T-cell (primary cell): ENCODE measurements at regions not wholly inside any gene's neighbourhood (a gene's known extent, or its start where the extent isn't known, plus 50 kb on each side); places are given as distances from the start of the nearest gene placed in this dataset.

Experiments
- ATAC-seq, 4 experiments: fragments of 200-7000 bp in 3 of 4; fragments of 150-1000 bp in 1 of 4; cut with Tn5 transposase; replicated peaks in 1 of 4; 1 replicate in 3 of 4; 2 replicates in 1 of 4; pipeline ENCODE4 v1.10.0; 2021; ENCODE audit warnings: moderate library complexity in 3 of 4, mild to moderate bottlenecking in 2 of 4, moderate number of reproducible peaks in 1 of 4
- CTCF ChIA-PET, 2 donors: fragments of 300-600 bp; sonication (Branson Sonifier 250); formaldehyde crosslinking; loops; one replicate each; lab custom pipeline; 2022; ENCODE audit warnings: antibody characterized with exemption in 2 of 2; lab: Charles Lee
- POLR2A ChIA-PET, 2 donors: fragments of 300-600 bp; sonication (Branson Sonifier 250); formaldehyde crosslinking; loops; one replicate each; lab custom pipeline; 2022; ENCODE audit warnings: antibody characterized with exemption in 2 of 2; lab: Charles Lee
- DNase-seq, 35 experiments: peaks; one replicate each; pipeline versions ENCODE4 v3.0.0 to v3.0.0-alpha.2; 2013 to 2023
- H3K27ac ChIP-seq: one replicate; pipeline ENCODE4 v1.5.1; 2013; ENCODE audit warnings: low read length
- H3K27me3 ChIP-seq, 2 experiments: replicated peaks in 1 of 2; 1 replicate in 1 of 2; 2 replicates in 1 of 2; pipeline versions ENCODE4 v1.6.1 to v1.7.0; 2013; ENCODE audit warnings: low read length in 1 of 2, mixed read lengths in 1 of 2; ENCODE audit not compliant: control insufficient read depth in 2 of 2, insufficient read depth in 2 of 2; ENCODE audit errors: extremely low read depth in 1 of 2
- H3K36me3 ChIP-seq, 2 donors: 1 replicate in 1 of 2; 2 replicates in 1 of 2; pipeline versions ENCODE4 v1.6.1 to v1.7.0; 2013; ENCODE audit warnings: low read length in 1 of 2; ENCODE audit not compliant: control insufficient read depth in 2 of 2, insufficient read depth in 1 of 2; ENCODE audit errors: extremely low read depth in 1 of 2
- H3K4me1 ChIP-seq, 2 experiments: 1 replicate in 1 of 2; 2 replicates in 1 of 2; pipeline versions ENCODE4 v1.6.1 to v1.7.0; 2013; ENCODE audit warnings: low read length in 2 of 2, mixed read lengths in 1 of 2; ENCODE audit not compliant: insufficient read depth in 2 of 2, control insufficient read depth in 1 of 2; ENCODE audit errors: extremely low read depth in 1 of 2
- H3K4me3 ChIP-seq, 2 donors: 1 replicate in 1 of 2; 2 replicates in 1 of 2; pipeline versions ENCODE4 v1.5.1 to v1.7.0; 2013; ENCODE audit warnings: mild to moderate bottlenecking in 2 of 2, low read length in 1 of 2, moderate library complexity in 1 of 2; ENCODE audit not compliant: control insufficient read depth in 1 of 2; ENCODE audit errors: extremely low read depth in 1 of 2
- H3K9me3 ChIP-seq: 2 replicates; pipeline ENCODE4 v1.7.0; 2013
- H3K27ac Mint-ChIP-seq, 2 donors: one replicate each; pipeline ENCODE4 v1.8.0; 2020 to 2021; ENCODE audit warnings: mild to moderate bottlenecking in 2 of 2, mixed read lengths in 2 of 2
- H3K27me3 Mint-ChIP-seq, 2 donors: one replicate each; pipeline ENCODE4 v1.8.0; 2021 to 2022; ENCODE audit warnings: mixed read lengths in 2 of 2
- H3K36me3 Mint-ChIP-seq: one replicate; pipeline ENCODE4 v1.8.0; 2021; ENCODE audit warnings: mixed read lengths
- H3K4me1 Mint-ChIP-seq, 3 donors: one replicate each; pipeline ENCODE4 v1.8.0; 2020 to 2022; ENCODE audit warnings: mixed read lengths in 3 of 3, mild to moderate bottlenecking in 1 of 3
- H3K4me3 Mint-ChIP-seq, 3 donors: one replicate each; pipeline ENCODE4 v1.8.0; 2020 to 2022; ENCODE audit warnings: mild to moderate bottlenecking in 3 of 3, mixed read lengths in 3 of 3, moderate library complexity in 3 of 3
- H3K9me3 Mint-ChIP-seq, 3 donors: one replicate each; pipeline ENCODE4 v1.8.0; 2020 to 2022; ENCODE audit warnings: mixed read lengths in 3 of 3
- WGBS: methylation state at CpG from one replicate; pipeline ENCODE4 v1.1.5; 2013; ENCODE audit warnings: missing lambda C conversion rate; ENCODE audit not compliant: insufficient coverage; 5-methylcytosine and 5-hydroxymethylcytosine counted together

GRCh38 chr6:170019818-170020583 lies 268.6 kb downstream of the ERMARD start:
- peaks cover 0 to 42% of the 10 kb centered on the region in 2 experiments for H3K27me3 ChIP-seq
- Mint-ChIP-seq H3K9me3 (no peaks in the 10 kb centered on the region), H3K4me3 (no peak overlapping the region), H3K4me1 (no peaks in the 10 kb centered on the region), H3K27ac (no peak overlapping the region), H3K36me3 (no peaks in the 10 kb centered on the region), H3K27me3 (peaks cover 25 to 33% of the 10 kb centered on the region in 2 donors)
- H3K36me3 ChIP-seq = no peaks in the 10 kb centered on the region
- 92% methylated on average over 15 of the region's 20 CpGs for WGBS
- no peak for ATAC-seq
- ChIA-PET POLR2A (no interaction called here), CTCF (no interaction called here)
- H3K4me3 ChIP-seq = no peak overlapping the region
- no peaks in the 10 kb centered on the region for H3K9me3 ChIP-seq
- no peak overlapping the region for H3K27ac ChIP-seq
- DNase-seq = peak in 1 of 35 experiments; percentile 19
- peaks cover 0 to 7% of the 10 kb centered on the region in 2 experiments for H3K4me1 ChIP-seq

GRCh38 chr6:170018936-170019817 lies 267.8 kb downstream of the ERMARD start:
- Histone ChIP-seq H3K4me3 (no peak overlapping the region), H3K27me3 (peaks cover 4 to 42% of the 10 kb centered on the region in 2 experiments), H3K4me1 (peaks cover 0 to 7% of the 10 kb centered on the region in 2 experiments), H3K9me3 (no peaks in the 10 kb centered on the region), H3K27ac (no peak overlapping the region), H3K36me3 (no peaks in the 10 kb centered on the region)
- WGBS = 78% methylated on average over 15 of the region's 19 CpGs
- ATAC-seq (no peak), DNase-seq (no peak)
- Mint-ChIP-seq H3K27me3 (peaks cover 23 to 37% of the 10 kb centered on the region in 2 donors), H3K9me3 (no peaks in the 10 kb centered on the region), H3K4me3 (no peak overlapping the region), H3K27ac (no peak overlapping the region), H3K36me3 (no peaks in the 10 kb centered on the region), H3K4me1 (no peaks in the 10 kb centered on the region)
- ChIA-PET POLR2A (no interaction called here), CTCF (no interaction called here)

GRCh38 chr6:170018422-170018935 lies 267.1 kb downstream of the ERMARD start:
- DNase-seq (no peak), ATAC-seq (no peak)
- Mint-ChIP-seq H3K27ac (no peak overlapping the region), H3K4me1 (no peaks in the 10 kb centered on the region), H3K27me3 (peaks cover 23 to 37% of the 10 kb centered on the region in 2 donors), H3K4me3 (no peak overlapping the region), H3K36me3 (no peaks in the 10 kb centered on the region), H3K9me3 (no peaks in the 10 kb centered on the region)
- ChIA-PET POLR2A (no interaction called here), CTCF (no interaction called here)
- H3K4me1 ChIP-seq = peaks cover 0 to 4% of the 10 kb centered on the region in 2 experiments
- 82% methylated on average over 10 of the region's 12 CpGs for WGBS
- no peaks in the 10 kb centered on the region for H3K9me3 ChIP-seq
- H3K27ac ChIP-seq = no peak overlapping the region
- peaks cover 7 to 37% of the 10 kb centered on the region in 2 experiments for H3K27me3 ChIP-seq
- no peak overlapping the region for H3K4me3 ChIP-seq
- H3K36me3 ChIP-seq = no peaks in the 10 kb centered on the region

- Histone ChIP-seq H3K4me3 (no peak overlapping the region), H3K27me3 (peaks cover 7 to 31% of the 10 kb centered on the region in 2 experiments), H3K9me3 (no peaks in the 10 kb centered on the region), H3K27ac (no peak overlapping the region), H3K36me3 (no peaks in the 10 kb centered on the region), H3K4me1 (peaks cover 0 to 4% of the 10 kb centered on the region in 2 experiments)
- Mint-ChIP-seq H3K36me3 (no peaks in the 10 kb centered on the region), H3K27ac (no peak overlapping the region), H3K9me3 (no peaks in the 10 kb centered on the region), H3K4me3 (no peak overlapping the region), H3K4me1 (no peaks in the 10 kb centered on the region), H3K27me3 (peaks cover 24 to 41% of the 10 kb centered on the region in 2 donors)
- 63% methylated on average over 7 of the region's 11 CpGs for WGBS
- ChIA-PET CTCF (no interaction called here), POLR2A (no interaction called here)
- no peak for ATAC-seq
- no peak for DNase-seq
Measured at GRCh38 chr6:170017603-170018320, 266.3 kb downstream of the ERMARD start.

- Histone ChIP-seq H3K36me3 (no peaks in the 10 kb centered on the region), H3K27me3 (peaks cover 7 to 14% of the 10 kb centered on the region in 2 experiments), H3K4me3 (no peak overlapping the region), H3K4me1 (no peaks in the 10 kb centered on the region), H3K27ac (no peak overlapping the region), H3K9me3 (no peaks in the 10 kb centered on the region)
- 60% methylated on average over 1 of the region's 2 CpGs for WGBS
- CTCF ChIA-PET = no interaction called here
- POLR2A ChIA-PET = interaction anchor here in 1 of 2 donors (0.6 kb wide), 1 partner anchor 289 kb away, joined by 3 read pairs; no protein-coding TSS in a partner anchor
- no peak overlapping the region for H3K27ac Mint-ChIP-seq
- no peak for DNase-seq
- no peaks in the 10 kb centered on the region for H3K4me1 Mint-ChIP-seq
- H3K36me3 Mint-ChIP-seq = no peaks in the 10 kb centered on the region
- no peak overlapping the region for H3K4me3 Mint-ChIP-seq
- no peaks in the 10 kb centered on the region for H3K9me3 Mint-ChIP-seq
- H3K27me3 Mint-ChIP-seq = peaks cover 27 to 35% of the 10 kb centered on the region in 2 donors
- no peak for ATAC-seq
Measured at GRCh38 chr6:170013815-170014214, 262.4 kb downstream of the ERMARD start.

- no peak for ATAC-seq
- 86% methylated on average over 2 of the region's 2 CpGs for WGBS
- H3K36me3 ChIP-seq = no peaks in the 10 kb centered on the region
- CTCF ChIA-PET = no interaction called here
- Mint-ChIP-seq H3K4me3 (no peak overlapping the region), H3K9me3 (no peaks in the 10 kb centered on the region), H3K27me3 (peaks cover 19 to 27% of the 10 kb centered on the region in 2 donors), H3K4me1 (no peaks in the 10 kb centered on the region), H3K36me3 (no peaks in the 10 kb centered on the region), H3K27ac (no peak overlapping the region)
- no peak for DNase-seq
- POLR2A ChIA-PET = no interaction called here
- H3K9me3 ChIP-seq = no peaks in the 10 kb centered on the region
- H3K27ac ChIP-seq = no peak overlapping the region
- peaks cover 7 to 12% of the 10 kb centered on the region in 2 experiments for H3K27me3 ChIP-seq
- H3K4me1 ChIP-seq = no peaks in the 10 kb centered on the region
- H3K4me3 ChIP-seq = no peak overlapping the region
Measured at GRCh38 chr6:170012037-170012330, 260.6 kb downstream of the ERMARD start.
